PC-9 (cell line): ENCODE measurements at regions not wholly inside any gene's neighbourhood (a gene's known extent, or its start where the extent isn't known, plus 50 kb on each side); places are given as distances from the start of the nearest gene placed in this dataset.

Experiments used
- BruUV-seq: library from RNA; stranded (reverse); fragments of 400-500 nt; replicated peaks from 2 replicates; lab custom pipeline; 2021; lab: Mats Ljungman, UMichigan
- CTCF ChIA-PET: fragments of 300-600 bp; sonication (Branson Sonifier 250); formaldehyde crosslinking; loops from one replicate; lab custom pipeline; 2022; ENCODE audit warnings: antibody characterized with exemption; lab: Charles Lee
- POLR2A ChIA-PET: fragments of 300-600 bp; sonication (Branson Sonifier 250); formaldehyde crosslinking; loops from one replicate; lab custom pipeline; 2022; ENCODE audit warnings: antibody characterized with exemption; ENCODE audit not compliant: unreplicated experiment; lab: Charles Lee
- DNase-seq, 2 experiments: peaks; one replicate each; pipeline versions ENCODE4 v3.0.0 to v3.0.0-alpha.2; 2015 to 2022; ENCODE audit warnings: mixed read lengths in 1 of 2
- H2AFZ ChIP-seq: fragments of 200-600 bp; sonication (generic); 2 replicates; pipeline ENCODE4 v1.8.1; 2017; ENCODE audit warnings: antibody characterized with exemption
- H3F3A ChIP-seq: fragments of 200-600 bp; sonication (generic); 2 replicates; pipeline ENCODE4 v1.8.1; 2017; ENCODE audit warnings: antibody characterized with exemption, mild to moderate bottlenecking, low read depth; ENCODE audit not compliant: insufficient read depth
- H3K27ac ChIP-seq: fragments of 200-600 bp; sonication (generic); 2 replicates; pipeline ENCODE4 v1.6.1; 2016; ENCODE audit warnings: mixed run types
- H3K27me3 ChIP-seq: fragments of 200-600 bp; sonication (generic); 2 replicates; pipeline ENCODE4 v1.6.1; 2016; ENCODE audit warnings: low read depth, mixed run types; ENCODE audit not compliant: insufficient read depth
- H3K36me3 ChIP-seq: fragments of 200-600 bp; sonication (generic); 2 replicates; pipeline ENCODE4 v1.6.1; 2016; ENCODE audit warnings: low read depth, mixed run types
- H3K4me1 ChIP-seq: fragments of 200-600 bp; sonication (generic); replicated peaks from 2 replicates; pipeline ENCODE4 v1.6.1; 2016; ENCODE audit warnings: mixed run types; ENCODE audit not compliant: insufficient read depth
- H3K4me2 ChIP-seq: fragments of 200-600 bp; sonication (generic); 2 replicates; pipeline ENCODE4 v1.6.1; 2017; ENCODE audit warnings: mixed run types
- H3K4me3 ChIP-seq: fragments of 200-600 bp; sonication (generic); 2 replicates; pipeline ENCODE4 v1.6.1; 2016; ENCODE audit warnings: mixed run types
- H3K79me2 ChIP-seq: fragments of 200-600 bp; sonication (generic); 2 replicates; pipeline ENCODE4 v1.6.1; 2017; ENCODE audit warnings: low read depth, mixed run types
- H3K9me2 ChIP-seq: fragments of 200-600 bp; sonication (generic); 2 replicates; pipeline ENCODE4 v1.8.1; 2017; ENCODE audit warnings: mild to moderate bottlenecking; ENCODE audit not compliant: insufficient read depth
- H3K9me3 ChIP-seq: fragments of 200-600 bp; sonication (generic); 2 replicates; pipeline ENCODE4 v1.8.1; 2016; ENCODE audit warnings: low read depth; ENCODE audit not compliant: insufficient read depth
- H4K20me1 ChIP-seq: fragments of 200-600 bp; sonication (generic); 2 replicates; pipeline ENCODE4 v1.8.1; 2017; ENCODE audit not compliant: insufficient read depth
- CTCF ChIP-seq: fragments of 200-600 bp; sonication (generic); conservative IDR thresholded peaks from 2 replicates; pipeline ENCODE4 v1.6.1; 2017; ENCODE audit warnings: mixed run types, antibody characterized with exemption, mild to moderate bottlenecking, moderate library complexity
- EZH2 ChIP-seq: fragments of 200-600 bp; sonication (generic); IDR thresholded peaks from 2 replicates; pipeline ENCODE4 v1.8.0; 2017; ENCODE audit warnings: antibody characterized with exemption, low read depth
- intact Hi-C: fragments of 100-400 bp; cut with micrococcal nuclease; formaldehyde crosslinking; loops from one replicate; pipeline ENCODE4 v1.10.0; 2022; ENCODE audit not compliant: unreplicated experiment

- no peaks in the 10 kb centered on the region for H4K20me1 ChIP-seq
- H3F3A ChIP-seq: no peaks in the 10 kb centered on the region
- CTCF ChIA-PET: no interaction called here
- intact Hi-C loops: no loop called here
- no peak for DNase-seq
- no peaks in the 10 kb centered on the region for H3K9me2 ChIP-seq
- no peak overlapping the region for H2AFZ ChIP-seq
- no TSS peak for BruUV-seq
- H3K4me1 ChIP-seq: no peaks in the 10 kb centered on the region
- no peaks in the 10 kb centered on the region for H3K27me3 ChIP-seq
- H3K4me3 ChIP-seq: no peak overlapping the region
- no peaks in the 10 kb centered on the region for H3K9me3 ChIP-seq
- H3K36me3 ChIP-seq: no peaks in the 10 kb centered on the region
- POLR2A ChIA-PET: no interaction called here
- TF ChIP-seq EZH2: no peak
- no peak overlapping the region for H3K4me2 ChIP-seq
- H3K27ac ChIP-seq: no peak overlapping the region
- H3K79me2 ChIP-seq: no peaks in the 10 kb centered on the region
Measured at GRCh38 chr11:15594607-15595006, 479.9 kb downstream of the INSC start.

DNA sequence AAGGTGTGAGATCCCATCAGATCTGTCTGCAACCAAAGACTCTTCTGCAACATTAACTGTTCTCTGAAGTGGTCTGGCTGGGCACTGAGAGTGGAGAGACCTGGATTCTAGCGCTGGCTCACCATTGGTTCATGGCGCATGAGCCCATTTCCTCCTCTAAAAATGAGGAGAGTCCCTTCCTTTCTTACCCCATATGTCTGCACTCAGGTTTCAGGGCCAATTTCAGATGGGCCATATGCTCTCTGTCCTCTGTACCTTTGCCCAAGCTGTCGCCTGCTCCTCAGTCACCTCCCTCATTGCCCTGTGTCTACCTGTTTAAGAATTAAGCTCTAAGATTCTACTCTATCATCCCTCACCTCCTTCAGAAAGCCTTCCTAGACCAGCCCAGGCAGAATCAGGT is 484.7 kb downstream of the INSC start:
- Histone ChIP-seq H2AFZ (no peak overlapping the region), H3F3A (no peaks in the 10 kb centered on the region), H3K27me3 (no peaks in the 10 kb centered on the region), H3K4me3 (no peak overlapping the region), H3K79me2 (no peaks in the 10 kb centered on the region), H3K27ac (no peak overlapping the region), H4K20me1 (no peaks in the 10 kb centered on the region), H3K9me2 (no peaks in the 10 kb centered on the region), H3K36me3 (no peaks in the 10 kb centered on the region), H3K9me3 (no peaks in the 10 kb centered on the region), H3K4me1 (no peaks in the 10 kb centered on the region), H3K4me2 (no peak overlapping the region)
- TF ChIP-seq CTCF (no peak), EZH2 (no peak)
- CTCF ChIA-PET: no interaction called here
- POLR2A ChIA-PET: no interaction called here
- BruUV-seq: no TSS peak
- DNase-seq: no peak
- intact Hi-C loops: no loop called here

DNA sequence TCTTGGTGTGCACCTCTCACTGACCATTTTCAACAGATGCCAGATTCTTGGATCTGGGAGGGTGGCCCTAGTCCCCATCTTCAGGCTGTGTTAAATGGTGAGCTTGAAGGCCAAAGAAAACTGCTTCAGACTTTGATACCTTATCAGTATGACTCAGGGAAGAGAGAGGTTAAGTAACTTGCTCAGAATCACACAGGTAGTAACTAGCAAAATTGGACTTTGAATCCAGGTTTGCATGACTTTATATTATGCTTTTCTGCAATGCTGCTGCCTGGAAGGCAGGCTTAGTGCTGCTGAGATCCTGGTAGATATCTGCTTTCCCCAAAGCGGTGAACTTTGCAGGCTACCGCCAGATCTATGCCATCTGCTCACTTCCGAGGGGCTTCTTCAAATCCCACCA is 487.3 kb downstream of the INSC start:
- CTCF ChIA-PET: no interaction called here
- Histone ChIP-seq H4K20me1 (no peaks in the 10 kb centered on the region), H3K27ac (no peak overlapping the region), H3K27me3 (no peaks in the 10 kb centered on the region), H3K9me3 (no peaks in the 10 kb centered on the region), H3K4me1 (no peaks in the 10 kb centered on the region), H3K4me2 (no peak overlapping the region), H2AFZ (no peak overlapping the region), H3K79me2 (no peaks in the 10 kb centered on the region), H3K36me3 (no peaks in the 10 kb centered on the region), H3K9me2 (no peaks in the 10 kb centered on the region), H3K4me3 (no peak overlapping the region), H3F3A (no peaks in the 10 kb centered on the region)
- intact Hi-C loops: no loop called here
- BruUV-seq: no TSS peak
- TF ChIP-seq CTCF (no peak), EZH2 (no peak)
- DNase-seq: no peak
- POLR2A ChIA-PET: no interaction called here
